ENCODE measurements at regions not wholly inside any gene's neighbourhood (a gene's known extent, or its start where the extent isn't known, plus 50 kb on each side); places are given as distances from the start of the nearest gene placed in this dataset.

DNA sequence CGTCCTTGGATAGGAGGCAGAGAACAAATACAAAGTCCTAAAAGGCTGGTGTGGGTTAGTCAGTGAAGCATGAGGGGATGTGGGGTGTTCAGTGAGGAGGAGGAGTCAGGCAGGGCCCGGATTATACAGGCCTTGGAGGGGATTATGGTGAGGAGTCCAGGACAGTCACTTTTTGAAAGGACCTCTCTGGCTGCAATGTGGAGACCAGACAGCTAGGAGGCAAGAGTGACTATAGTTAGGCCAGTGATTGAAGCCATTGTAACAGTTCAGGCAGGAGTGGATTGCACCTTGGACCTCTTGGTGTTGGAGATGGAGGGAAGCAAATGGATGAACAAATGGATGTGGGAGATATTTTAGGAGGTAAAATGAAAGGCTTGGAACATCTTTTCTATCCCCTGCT lies 115.8 kb downstream of the C1orf94 start:
- H2AFZ ChIP-seq (ENCODE audit: low read depth, low read length), result no peak overlapping the region
- no peaks in the 10 kb centered on the region for H3K27me3 ChIP-seq (ENCODE audit: control insufficient read depth in 2 of 2, insufficient read depth in 2 of 2, low read length in 2 of 2)
- FAIRE-seq (no peak), ATAC-seq (peak; percentile 45; the same call in 1 of the 3 replicates), DNase-seq (ENCODE audit: extremely low read depth in 1 of 4, low spot score in 3 of 4) (peak in 1 of 4 experiments; percentile 2)
- POLR2A ChIA-PET, result no interaction called here
- H3K9me1 ChIP-seq (ENCODE audit: control insufficient read depth, insufficient read depth, low read length), result no peaks in the 10 kb centered on the region
- H3K4me2 ChIP-seq (ENCODE audit: insufficient read depth, low read length), result no peak overlapping the region
- no peak overlapping the region for H3K4me3 ChIP-seq
- intact Hi-C loops (cut with micrococcal nuclease) (no loop called here), in situ Hi-C loops (cut with MboI) (no loop called here)
- H3K4me1 ChIP-seq (replicated peaks in 1 of 2; ENCODE audit: control insufficient read depth in 2 of 2, insufficient read depth in 2 of 2, low read length in 2 of 2), result no peaks in the 10 kb centered on the region
- CTCF ChIA-PET (ENCODE audit: low intra/inter-chr PET ratio), result no interaction called here
- H3K27ac ChIP-seq (ENCODE audit: extremely low read depth, low read depth, low read length), result no peak overlapping the region
- H3K9me3 ChIP-seq (replicated peaks; ENCODE audit: control insufficient read depth, insufficient read depth, low read depth, low read length), result no peaks in the 10 kb centered on the region
- no peaks in the 10 kb centered on the region for H3K36me3 ChIP-seq (ENCODE audit: control insufficient read depth, insufficient read depth, low read length)
- BruUV-seq (replicated peaks), result no TSS peak
- no peak overlapping the region for H3K9ac ChIP-seq (ENCODE audit: insufficient read depth in 1 of 2, low read depth in 2 of 2, low read length in 2 of 2)
- H4K20me1 ChIP-seq (replicated peaks; ENCODE audit: control insufficient read depth, insufficient read depth, low read length), result no peaks in the 10 kb centered on the region
- no peaks in the 10 kb centered on the region for H3K79me2 ChIP-seq (ENCODE audit: control insufficient read depth, insufficient read depth, low read length)
- no peak for TF ChIP-seq HMG20B (CRISPR knock-in tag; IDR thresholded peaks at IDR 0.05)
- TF ChIP-seq, protein P1, sequence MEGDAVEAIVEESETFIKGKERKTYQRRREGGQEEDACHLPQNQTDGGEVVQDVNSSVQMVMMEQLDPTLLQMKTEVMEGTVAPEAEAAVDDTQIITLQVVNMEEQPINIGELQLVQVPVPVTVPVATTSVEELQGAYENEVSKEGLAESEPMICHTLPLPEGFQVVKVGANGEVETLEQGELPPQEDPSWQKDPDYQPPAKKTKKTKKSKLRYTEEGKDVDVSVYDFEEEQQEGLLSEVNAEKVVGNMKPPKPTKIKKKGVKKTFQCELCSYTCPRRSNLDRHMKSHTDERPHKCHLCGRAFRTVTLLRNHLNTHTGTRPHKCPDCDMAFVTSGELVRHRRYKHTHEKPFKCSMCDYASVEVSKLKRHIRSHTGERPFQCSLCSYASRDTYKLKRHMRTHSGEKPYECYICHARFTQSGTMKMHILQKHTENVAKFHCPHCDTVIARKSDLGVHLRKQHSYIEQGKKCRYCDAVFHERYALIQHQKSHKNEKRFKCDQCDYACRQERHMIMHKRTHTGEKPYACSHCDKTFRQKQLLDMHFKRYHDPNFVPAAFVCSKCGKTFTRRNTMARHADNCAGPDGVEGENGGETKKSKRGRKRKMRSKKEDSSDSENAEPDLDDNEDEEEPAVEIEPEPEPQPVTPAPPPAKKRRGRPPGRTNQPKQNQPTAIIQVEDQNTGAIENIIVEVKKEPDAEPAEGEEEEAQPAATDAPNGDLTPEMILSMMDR (IDR thresholded peaks at IDR 0.05 in 2 of 3, conservative IDR thresholded peaks at IDR 0.05 in 1 of 3; ENCODE audit: insufficient read depth in 2 of 3, low read depth in 1 of 3, low read length in 3 of 3), result peak in 2 of 3 experiments; percentile 18 to 31; a peak in 2 of 6 replicates
- 0% methylated on average over 2 of the region's 2 CpGs for WGBS (ENCODE audit: insufficient coverage, low coverage, missing lambda C conversion rate)

DNA sequence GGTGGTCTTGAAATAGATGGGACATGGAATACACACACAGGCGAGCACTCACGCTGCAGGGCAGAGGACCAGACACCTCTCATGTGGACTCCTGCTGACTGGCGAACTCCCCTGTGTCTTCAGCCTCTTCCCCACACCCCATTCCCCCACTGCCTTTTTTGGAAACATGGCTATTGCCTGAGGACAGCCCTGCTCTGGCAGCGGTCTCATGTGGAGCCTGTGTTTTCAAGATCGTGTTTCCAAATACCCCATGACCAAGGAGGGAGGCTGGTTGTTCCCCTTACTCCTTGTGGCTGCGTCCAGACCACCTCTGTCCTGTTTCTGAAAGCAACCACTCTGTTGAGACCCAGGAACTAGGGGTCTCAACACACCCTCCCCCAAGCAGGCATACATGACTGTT lies 119.4 kb downstream of the C1orf94 start:
- Histone ChIP-seq H3K79me2 (ENCODE audit: control insufficient read depth, insufficient read depth, low read length) (no peaks in the 10 kb centered on the region), H3K9me3 (replicated peaks; ENCODE audit: control insufficient read depth, insufficient read depth, low read depth, low read length) (no peaks in the 10 kb centered on the region), H3K4me2 (ENCODE audit: insufficient read depth, low read length) (no peak overlapping the region), H3K4me3 (no peak overlapping the region), H3K27ac (ENCODE audit: extremely low read depth, low read depth, low read length) (no peak overlapping the region), H2AFZ (ENCODE audit: low read depth, low read length) (no peak overlapping the region), H3K9me1 (ENCODE audit: control insufficient read depth, insufficient read depth, low read length) (no peaks in the 10 kb centered on the region), H3K36me3 (ENCODE audit: control insufficient read depth, insufficient read depth, low read length) (no peaks in the 10 kb centered on the region), H3K4me1 (replicated peaks in 1 of 2; ENCODE audit: control insufficient read depth in 2 of 2, insufficient read depth in 2 of 2, low read length in 2 of 2) (no peaks in the 10 kb centered on the region), H4K20me1 (replicated peaks; ENCODE audit: control insufficient read depth, insufficient read depth, low read length) (no peaks in the 10 kb centered on the region), H3K27me3 (ENCODE audit: control insufficient read depth in 2 of 2, insufficient read depth in 2 of 2, low read length in 2 of 2) (no peaks in the 10 kb centered on the region), H3K9ac (ENCODE audit: insufficient read depth in 1 of 2, low read depth in 2 of 2, low read length in 2 of 2) (no peak overlapping the region)
- intact Hi-C loops (cut with micrococcal nuclease) (no loop called here), in situ Hi-C loops (cut with MboI) (no loop called here)
- FAIRE-seq (no peak), ATAC-seq (no peak), DNase-seq (ENCODE audit: extremely low read depth in 1 of 4, low spot score in 3 of 4) (no peak)
- BruUV-seq (replicated peaks), result no TSS peak
- ChIA-PET CTCF (ENCODE audit: low intra/inter-chr PET ratio) (no interaction called here), POLR2A (no interaction called here)
- WGBS (ENCODE audit: insufficient coverage, low coverage, missing lambda C conversion rate), result 1% methylated on average over 6 of the region's 6 CpGs
- no peak for TF ChIP-seq CBX5 (IDR thresholded peaks at IDR 0.05; ENCODE audit: borderline replicate concordance, low read depth)
- TF ChIP-seq, protein P2, sequence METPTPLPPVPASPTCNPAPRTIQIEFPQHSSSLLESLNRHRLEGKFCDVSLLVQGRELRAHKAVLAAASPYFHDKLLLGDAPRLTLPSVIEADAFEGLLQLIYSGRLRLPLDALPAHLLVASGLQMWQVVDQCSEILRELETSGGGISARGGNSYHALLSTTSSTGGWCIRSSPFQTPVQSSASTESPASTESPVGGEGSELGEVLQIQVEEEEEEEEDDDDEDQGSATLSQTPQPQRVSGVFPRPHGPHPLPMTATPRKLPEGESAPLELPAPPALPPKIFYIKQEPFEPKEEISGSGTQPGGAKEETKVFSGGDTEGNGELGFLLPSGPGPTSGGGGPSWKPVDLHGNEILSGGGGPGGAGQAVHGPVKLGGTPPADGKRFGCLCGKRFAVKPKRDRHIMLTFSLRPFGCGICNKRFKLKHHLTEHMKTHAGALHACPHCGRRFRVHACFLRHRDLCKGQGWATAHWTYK (CRISPR knock-in tag; IDR thresholded peaks at IDR 0.05), result no peak
- TF ChIP-seq HOXB6 (CRISPR knock-in tag; IDR thresholded peaks at IDR 0.05; ENCODE audit: borderline replicate concordance), result no peak
- no peak for TF ChIP-seq SIRT6 (IDR thresholded peaks at IDR 0.05; ENCODE audit: low read depth, low read length)
- TF ChIP-seq, protein P3, sequence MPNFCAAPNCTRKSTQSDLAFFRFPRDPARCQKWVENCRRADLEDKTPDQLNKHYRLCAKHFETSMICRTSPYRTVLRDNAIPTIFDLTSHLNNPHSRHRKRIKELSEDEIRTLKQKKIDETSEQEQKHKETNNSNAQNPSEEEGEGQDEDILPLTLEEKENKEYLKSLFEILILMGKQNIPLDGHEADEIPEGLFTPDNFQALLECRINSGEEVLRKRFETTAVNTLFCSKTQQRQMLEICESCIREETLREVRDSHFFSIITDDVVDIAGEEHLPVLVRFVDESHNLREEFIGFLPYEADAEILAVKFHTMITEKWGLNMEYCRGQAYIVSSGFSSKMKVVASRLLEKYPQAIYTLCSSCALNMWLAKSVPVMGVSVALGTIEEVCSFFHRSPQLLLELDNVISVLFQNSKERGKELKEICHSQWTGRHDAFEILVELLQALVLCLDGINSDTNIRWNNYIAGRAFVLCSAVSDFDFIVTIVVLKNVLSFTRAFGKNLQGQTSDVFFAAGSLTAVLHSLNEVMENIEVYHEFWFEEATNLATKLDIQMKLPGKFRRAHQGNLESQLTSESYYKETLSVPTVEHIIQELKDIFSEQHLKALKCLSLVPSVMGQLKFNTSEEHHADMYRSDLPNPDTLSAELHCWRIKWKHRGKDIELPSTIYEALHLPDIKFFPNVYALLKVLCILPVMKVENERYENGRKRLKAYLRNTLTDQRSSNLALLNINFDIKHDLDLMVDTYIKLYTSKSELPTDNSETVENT (CRISPR knock-in tag; IDR thresholded peaks at IDR 0.05), result no peak
- TF ChIP-seq MYBL2 (IDR thresholded peaks at IDR 0.05; ENCODE audit: low read depth), result no peak
- no peak for TF ChIP-seq MYBL2 (CRISPR knock-in tag; IDR thresholded peaks at IDR 0.05; ENCODE audit: borderline replicate concordance)
- no peak for TF ChIP-seq TFAM (CRISPR knock-in tag; conservative IDR thresholded peaks at IDR 0.05)
- TF ChIP-seq, protein P4, sequence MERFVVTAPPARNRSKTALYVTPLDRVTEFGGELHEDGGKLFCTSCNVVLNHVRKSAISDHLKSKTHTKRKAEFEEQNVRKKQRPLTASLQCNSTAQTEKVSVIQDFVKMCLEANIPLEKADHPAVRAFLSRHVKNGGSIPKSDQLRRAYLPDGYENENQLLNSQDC (CRISPR knock-in tag; IDR thresholded peaks at IDR 0.05), result no peak

Measured in K562 (cell line).